ENCODE measurements at regions not wholly inside any gene's neighbourhood (a gene's known extent, or its start where the extent isn't known, plus 50 kb on each side); places are given as distances from the start of the nearest gene placed in this dataset.

DNA sequence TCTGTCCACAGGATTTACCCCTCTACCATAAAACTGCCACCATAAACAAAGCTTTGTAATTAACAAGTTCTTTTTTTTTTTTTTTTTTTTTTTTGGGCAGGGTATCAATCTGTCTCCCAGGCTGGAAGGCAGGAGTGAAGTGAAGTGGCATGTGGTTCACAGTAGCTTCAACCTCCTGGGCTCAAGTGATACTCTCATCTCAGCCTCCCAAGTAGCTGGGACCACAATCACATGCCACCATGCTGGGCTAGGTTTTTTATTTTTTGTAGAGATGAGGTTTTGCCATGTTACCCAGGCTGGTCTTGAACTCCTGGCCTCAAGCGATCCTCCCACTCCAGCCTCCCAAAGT is 61.1 kb upstream of the NUDT4 start:
- Histone ChIP-seq H3K36me3 (no peaks in the 10 kb centered on the region), H3K4me1 (no peaks in the 10 kb centered on the region), H3K27ac (no peak overlapping the region), H3K27me3 (no peaks in the 10 kb centered on the region), H3K4me3 (no peak overlapping the region), H3K9me3 (no peaks in the 10 kb centered on the region)
- WGBS, 2 donors: 92 to 100% methylated on average over 1 of the region's 1 CpG
- no peak for DNase-seq (ENCODE audit: low spot score in 2 of 2)
- TF ChIP-seq, protein P1, sequence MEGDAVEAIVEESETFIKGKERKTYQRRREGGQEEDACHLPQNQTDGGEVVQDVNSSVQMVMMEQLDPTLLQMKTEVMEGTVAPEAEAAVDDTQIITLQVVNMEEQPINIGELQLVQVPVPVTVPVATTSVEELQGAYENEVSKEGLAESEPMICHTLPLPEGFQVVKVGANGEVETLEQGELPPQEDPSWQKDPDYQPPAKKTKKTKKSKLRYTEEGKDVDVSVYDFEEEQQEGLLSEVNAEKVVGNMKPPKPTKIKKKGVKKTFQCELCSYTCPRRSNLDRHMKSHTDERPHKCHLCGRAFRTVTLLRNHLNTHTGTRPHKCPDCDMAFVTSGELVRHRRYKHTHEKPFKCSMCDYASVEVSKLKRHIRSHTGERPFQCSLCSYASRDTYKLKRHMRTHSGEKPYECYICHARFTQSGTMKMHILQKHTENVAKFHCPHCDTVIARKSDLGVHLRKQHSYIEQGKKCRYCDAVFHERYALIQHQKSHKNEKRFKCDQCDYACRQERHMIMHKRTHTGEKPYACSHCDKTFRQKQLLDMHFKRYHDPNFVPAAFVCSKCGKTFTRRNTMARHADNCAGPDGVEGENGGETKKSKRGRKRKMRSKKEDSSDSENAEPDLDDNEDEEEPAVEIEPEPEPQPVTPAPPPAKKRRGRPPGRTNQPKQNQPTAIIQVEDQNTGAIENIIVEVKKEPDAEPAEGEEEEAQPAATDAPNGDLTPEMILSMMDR (IDR thresholded peaks at IDR 0.05): no peak
- TF ChIP-seq EP300 (IDR thresholded peaks at IDR 0.05): no peak
- TF ChIP-seq POLR2A (IDR thresholded peaks at IDR 0.05): no peak

DNA sequence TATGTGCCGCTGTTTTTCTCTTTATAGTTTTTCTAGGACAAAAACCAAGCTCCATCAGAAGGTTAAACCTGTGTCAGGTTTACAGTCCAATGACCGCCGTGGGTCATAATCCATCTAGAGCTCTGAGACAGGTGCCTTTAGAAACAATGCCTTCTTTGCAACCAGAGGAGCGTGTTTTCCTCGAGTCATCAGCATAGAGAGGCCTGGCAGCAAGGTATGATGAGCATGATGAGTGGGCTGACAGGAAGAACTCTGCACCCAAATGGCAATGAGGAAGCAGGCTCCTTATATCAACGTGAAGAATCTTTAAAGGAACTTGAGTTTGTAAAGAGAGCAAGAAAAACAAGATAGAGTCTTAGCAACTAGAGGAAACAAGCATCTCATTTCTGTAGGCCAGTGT is 60.5 kb upstream of the NUDT4 start:
- no peaks in the 10 kb centered on the region for H3K9me3 ChIP-seq
- no peaks in the 10 kb centered on the region for H3K27me3 ChIP-seq
- no peaks in the 10 kb centered on the region for H3K36me3 ChIP-seq
- H3K4me1 ChIP-seq: no peaks in the 10 kb centered on the region
- WGBS, 2 donors: 72 to 77% methylated on average over 6 of the region's 6 CpGs
- no peak for TF ChIP-seq POLR2A (IDR thresholded peaks at IDR 0.05)
- no peak overlapping the region for H3K4me3 ChIP-seq
- DNase-seq (ENCODE audit: low spot score in 2 of 2): no peak
- no peak overlapping the region for H3K27ac ChIP-seq

DNA sequence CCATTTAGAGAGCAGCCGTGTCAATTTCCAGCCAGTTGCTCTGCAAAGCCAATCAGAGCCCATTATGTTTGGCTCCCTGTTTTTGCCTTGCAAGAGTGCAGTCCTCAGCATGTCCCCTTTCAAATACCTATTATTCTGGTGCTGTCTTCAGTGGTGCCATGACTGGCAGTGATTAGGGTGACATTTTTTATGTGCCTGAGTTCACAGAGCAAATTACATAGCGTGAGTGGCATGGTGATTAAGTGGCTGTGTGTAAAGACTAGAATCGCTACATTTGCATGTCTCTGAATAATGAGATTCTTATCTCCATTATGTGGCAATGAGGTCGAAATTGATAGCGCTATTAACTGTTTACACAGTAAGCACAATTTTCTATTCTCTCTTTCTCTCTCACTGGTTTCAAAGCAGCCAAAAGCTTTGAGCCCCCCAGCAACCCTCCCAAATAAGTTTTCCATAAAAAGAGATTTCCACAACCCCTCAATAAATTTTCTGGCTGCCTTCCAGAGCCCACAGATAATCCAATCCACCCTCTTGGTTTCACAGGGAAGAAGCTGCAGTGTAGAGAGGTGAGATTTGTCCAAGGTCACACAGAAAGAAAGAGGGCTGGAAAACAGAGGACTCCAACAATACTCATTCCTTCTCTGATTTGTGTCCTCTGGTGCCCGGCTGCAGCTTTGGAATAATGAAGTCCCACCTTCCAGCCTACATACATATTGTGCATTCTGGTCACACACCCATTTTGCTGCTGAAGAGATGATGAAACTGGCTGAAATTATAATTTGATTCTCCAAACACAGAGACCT is 58.8 kb upstream of the NUDT4 start:
- Histone ChIP-seq H3K9me3 (no peaks in the 10 kb centered on the region), H3K27me3 (no peaks in the 10 kb centered on the region), H3K36me3 (no peaks in the 10 kb centered on the region), H3K4me1 (no peaks in the 10 kb centered on the region), H3K4me3 (no peak overlapping the region), H3K27ac (peak overlapping the region in 1 of 4 donors; percentile 4)
- TF ChIP-seq, protein P1 (IDR thresholded peaks at IDR 0.05): no peak
- TF ChIP-seq EP300 (IDR thresholded peaks at IDR 0.05) (no peak), POLR2A (IDR thresholded peaks at IDR 0.05) (no peak)
- WGBS, 2 donors: 57 to 59% methylated on average over 6 of the region's 6 CpGs
- no peak for DNase-seq (ENCODE audit: low spot score in 2 of 2)

DNA sequence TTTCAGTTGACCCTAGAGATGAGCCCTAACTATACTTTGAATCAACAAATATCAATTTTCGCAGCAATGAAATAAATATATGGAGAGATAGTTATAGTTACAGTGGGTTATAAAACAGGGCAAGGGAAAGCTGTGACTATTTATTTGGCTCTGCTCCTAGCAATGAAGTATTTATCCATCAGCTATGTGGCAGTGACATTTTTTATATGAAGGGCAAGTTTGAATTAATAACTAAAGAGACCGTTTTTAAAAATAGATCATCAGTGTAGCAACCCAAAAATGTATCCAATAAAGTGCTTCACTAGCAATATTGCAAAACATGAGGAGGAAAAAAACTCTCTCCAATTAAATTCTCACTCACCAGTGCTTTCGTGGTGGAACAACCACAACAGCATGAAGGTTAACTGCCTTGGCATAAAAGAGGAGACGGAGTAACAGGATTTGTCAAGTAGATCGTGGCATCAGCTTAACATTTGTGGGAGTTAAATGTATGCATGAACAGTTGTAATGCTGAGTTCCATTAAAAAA is 58.1 kb upstream of the NUDT4 start:
- Histone ChIP-seq H3K4me1 (no peaks in the 10 kb centered on the region), H3K27me3 (no peaks in the 10 kb centered on the region), H3K9me3 (no peaks in the 10 kb centered on the region), H3K27ac (peak overlapping the region in 1 of 4 donors; percentile 4), H3K4me3 (no peak overlapping the region), H3K36me3 (no peaks in the 10 kb centered on the region)
- DNase-seq (ENCODE audit: low spot score in 2 of 2): no peak
- 37 to 44% methylated on average over 5 of the region's 5 CpGs for WGBS, 2 donors
- TF ChIP-seq EP300 (IDR thresholded peaks at IDR 0.05) (no peak), POLR2A (IDR thresholded peaks at IDR 0.05) (no peak)
- TF ChIP-seq, protein P1 (IDR thresholded peaks at IDR 0.05): no peak

DNA sequence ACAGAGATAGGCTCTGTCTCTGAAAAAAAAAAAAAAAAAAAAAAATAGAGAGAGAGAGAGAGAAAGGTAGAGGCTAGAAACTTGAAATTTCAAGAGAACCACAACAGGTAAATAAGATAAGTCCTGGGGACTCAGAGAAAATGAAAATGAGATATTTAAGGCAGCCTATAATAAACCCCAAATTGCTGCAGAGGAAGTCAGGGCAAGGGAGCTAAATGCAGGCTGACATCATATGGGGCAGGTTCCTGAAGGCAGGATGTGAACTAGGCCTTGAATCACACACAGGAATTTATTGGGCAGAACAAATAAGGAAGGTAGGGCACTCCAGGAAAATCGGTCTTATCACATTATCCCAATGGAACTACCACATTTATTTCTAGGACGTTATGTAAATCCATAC is 54.9 kb upstream of the NUDT4 start:
- Histone ChIP-seq H3K4me1 (no peaks in the 10 kb centered on the region), H3K9me3 (no peaks in the 10 kb centered on the region), H3K27me3 (no peaks in the 10 kb centered on the region), H3K27ac (no peak overlapping the region), H3K4me3 (no peak overlapping the region), H3K36me3 (no peaks in the 10 kb centered on the region)
- no peak for DNase-seq (ENCODE audit: low spot score in 2 of 2)
- WGBS, 2 donors: 75 to 76% methylated on average over 2 of the region's 2 CpGs
- TF ChIP-seq EP300 (IDR thresholded peaks at IDR 0.05): no peak
- TF ChIP-seq, protein P1 (IDR thresholded peaks at IDR 0.05): no peak
- no peak for TF ChIP-seq POLR2A (IDR thresholded peaks at IDR 0.05)

Measured in tibial nerve (tissue), 4 donors.